Naive B cell (primary cell): ENCODE measurements at regions not wholly inside any gene's neighbourhood (a gene's known extent, or its start where the extent isn't known, plus 50 kb on each side); places are given as distances from the start of the nearest gene placed in this dataset.

Experiments
- ATAC-seq, 2 donors: fragments of 150-1000 bp; cut with Tn5 transposase; 2 replicates each; pipeline ENCODE4 v1.10.0; 2021; ENCODE audit warnings: low read depth in 2 of 2, mild to moderate bottlenecking in 2 of 2, moderate library complexity in 2 of 2
- DNase-seq: peaks from one replicate; pipeline ENCODE4 v3.0.0; 2022
- H3K27ac Mint-ChIP-seq, 6 donors: one replicate each; pipeline ENCODE4 v1.8.0; 2020 to 2022; ENCODE audit warnings: mild to moderate bottlenecking in 6 of 6, mixed read lengths in 6 of 6, moderate library complexity in 5 of 6, inconsistent platforms in 2 of 6
- H3K27me3 Mint-ChIP-seq, 3 donors: one replicate each; pipeline ENCODE4 v1.8.0; 2021 to 2022; ENCODE audit warnings: mixed read lengths in 3 of 3, mild to moderate bottlenecking in 1 of 3
- H3K36me3 Mint-ChIP-seq, 2 donors: one replicate each; pipeline ENCODE4 v1.8.0; 2020 to 2022; ENCODE audit warnings: mixed read lengths in 2 of 2, inconsistent platforms in 1 of 2, mild to moderate bottlenecking in 1 of 2
- H3K4me1 Mint-ChIP-seq, 3 donors: one replicate each; pipeline ENCODE4 v1.8.0; 2020 to 2022; ENCODE audit warnings: mixed read lengths in 3 of 3, inconsistent platforms in 1 of 3, mild to moderate bottlenecking in 1 of 3, moderate library complexity in 1 of 3
- H3K4me3 Mint-ChIP-seq, 8 donors: one replicate each; pipeline ENCODE4 v1.8.0; 2020 to 2022; ENCODE audit warnings: mild to moderate bottlenecking in 8 of 8, mixed read lengths in 8 of 8, moderate library complexity in 8 of 8, inconsistent platforms in 2 of 8
- H3K9me3 Mint-ChIP-seq, 7 donors: one replicate each; pipeline ENCODE4 v1.8.0; 2020 to 2022; ENCODE audit warnings: mixed read lengths in 7 of 7, mild to moderate bottlenecking in 5 of 7, inconsistent platforms in 2 of 7, moderate library complexity in 1 of 7

DNA sequence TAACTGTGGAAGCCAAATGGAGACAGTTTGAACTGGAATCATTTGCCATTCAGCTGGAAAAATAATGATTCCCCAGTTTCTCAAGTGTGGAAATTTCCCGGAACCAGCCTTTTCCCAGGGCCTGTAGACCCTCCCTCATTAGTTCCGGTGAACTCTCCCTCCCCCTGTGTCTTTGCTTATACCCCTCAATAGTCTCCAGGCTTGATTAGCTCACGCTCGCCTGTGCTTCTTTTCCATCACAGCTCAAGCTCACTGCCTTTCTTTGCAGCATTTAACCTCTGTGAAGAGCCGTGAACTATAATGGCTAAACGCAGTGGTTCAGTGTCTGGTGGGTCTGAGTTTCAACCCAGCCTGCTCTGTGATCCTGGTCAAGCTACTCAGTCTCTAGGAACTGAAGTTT lies 690.8 kb downstream of the INHBA start:
- ATAC-seq: no peak
- no peaks in the 10 kb centered on the region for H3K27me3 Mint-ChIP-seq
- no peak overlapping the region for H3K4me3 Mint-ChIP-seq
- no peaks in the 10 kb centered on the region for H3K36me3 Mint-ChIP-seq
- H3K27ac Mint-ChIP-seq: no peak overlapping the region
- peaks cover 0 to 4% (median 0%) of the 10 kb centered on the region in 7 donors for H3K9me3 Mint-ChIP-seq
- DNase-seq: no peak
- no peaks in the 10 kb centered on the region for H3K4me1 Mint-ChIP-seq

- Mint-ChIP-seq H3K27ac (no peak overlapping the region), H3K4me3 (no peak overlapping the region), H3K27me3 (no peaks in the 10 kb centered on the region), H3K9me3 (peaks cover 0 to 4% (median 0%) of the 10 kb centered on the region in 7 donors), H3K4me1 (no peaks in the 10 kb centered on the region), H3K36me3 (no peaks in the 10 kb centered on the region)
- DNase-seq: no peak
- ATAC-seq: no peak
Observed at GRCh38 chr7:41010967-41011366, 691.9 kb downstream of the INHBA start.

DNA sequence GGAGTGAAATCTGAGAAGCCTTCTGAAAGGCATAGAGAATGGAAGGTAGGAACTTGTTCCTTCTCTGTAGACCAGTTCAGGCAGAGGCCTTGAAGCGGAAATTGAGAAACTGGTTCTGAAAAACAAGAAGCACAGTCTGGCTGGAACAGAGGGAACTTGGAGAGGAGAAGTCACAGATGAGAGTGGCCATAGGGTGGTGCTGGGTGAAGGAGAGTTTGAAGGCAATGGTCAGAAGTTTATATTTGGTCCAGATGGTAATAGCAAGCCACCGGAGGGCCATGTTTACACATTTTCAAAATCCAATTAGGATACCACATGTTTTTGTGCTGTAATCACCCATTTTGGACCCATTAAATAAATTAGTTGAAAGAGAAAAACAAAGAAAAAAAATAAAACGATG lies 692.5 kb downstream of the INHBA start:
- no peaks in the 10 kb centered on the region for H3K27me3 Mint-ChIP-seq
- H3K9me3 Mint-ChIP-seq: peaks cover 0 to 4% (median 0%) of the 10 kb centered on the region in 7 donors
- no peaks in the 10 kb centered on the region for H3K4me1 Mint-ChIP-seq
- H3K36me3 Mint-ChIP-seq: no peaks in the 10 kb centered on the region
- H3K4me3 Mint-ChIP-seq: no peak overlapping the region
- no peak overlapping the region for H3K27ac Mint-ChIP-seq
- DNase-seq (no peak), ATAC-seq (no peak)

- Mint-ChIP-seq H3K27me3 (no peaks in the 10 kb centered on the region), H3K9me3 (peaks cover 0 to 4% (median 0%) of the 10 kb centered on the region in 7 donors), H3K36me3 (no peaks in the 10 kb centered on the region), H3K4me1 (no peaks in the 10 kb centered on the region), H3K4me3 (no peak overlapping the region), H3K27ac (no peak overlapping the region)
- ATAC-seq (no peak), DNase-seq (no peak)
Observed at GRCh38 chr7:41007811-41008210, 695.1 kb downstream of the INHBA start.

- H3K27ac Mint-ChIP-seq: no peak overlapping the region
- no peaks in the 10 kb centered on the region for H3K36me3 Mint-ChIP-seq
- ATAC-seq (no peak), DNase-seq (no peak)
- H3K4me3 Mint-ChIP-seq: no peak overlapping the region
- H3K9me3 Mint-ChIP-seq: peaks cover 0 to 4% (median 0%) of the 10 kb centered on the region in 7 donors
- no peaks in the 10 kb centered on the region for H3K27me3 Mint-ChIP-seq
- H3K4me1 Mint-ChIP-seq: no peaks in the 10 kb centered on the region
Observed at GRCh38 chr7:41007351-41007751, 695.5 kb downstream of the INHBA start.

GRCh38 chr7:41006306-41006995 lies 696.4 kb downstream of the INHBA start:
- Mint-ChIP-seq H3K27ac (no peak overlapping the region), H3K36me3 (no peaks in the 10 kb centered on the region), H3K9me3 (peaks cover 0 to 4% (median 0%) of the 10 kb centered on the region in 7 donors), H3K4me1 (no peaks in the 10 kb centered on the region), H3K4me3 (no peak overlapping the region), H3K27me3 (no peaks in the 10 kb centered on the region)
- DNase-seq: no peak
- no peak for ATAC-seq

DNA sequence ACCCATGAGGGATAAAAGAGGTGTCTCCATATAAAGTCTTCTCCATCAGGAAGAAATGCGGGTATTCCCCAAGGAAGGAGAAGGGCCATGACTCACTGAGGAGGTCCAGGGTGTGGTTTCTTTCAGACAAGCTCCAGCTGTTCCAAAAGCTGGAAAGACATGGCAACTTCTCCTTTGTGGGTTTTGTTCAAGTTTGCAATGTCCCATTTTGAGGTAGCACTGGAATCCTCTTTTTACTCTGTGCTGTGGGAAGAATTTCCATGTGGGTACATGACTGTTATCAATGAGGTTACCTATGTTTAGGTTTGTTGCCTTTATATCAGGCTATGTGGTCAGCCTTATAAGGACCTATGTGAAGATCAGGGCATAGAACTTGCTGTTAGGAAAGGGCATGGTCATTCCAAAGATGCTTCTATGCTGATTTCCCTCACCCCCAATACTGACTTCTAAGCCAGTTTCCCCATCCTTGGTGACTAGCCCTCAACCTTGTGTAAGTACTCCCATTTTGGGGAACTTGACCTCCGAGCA lies 697.5 kb downstream of the INHBA start:
- Mint-ChIP-seq H3K4me1 (no peaks in the 10 kb centered on the region), H3K9me3 (peaks cover 0 to 9% (median 2%) of the 10 kb centered on the region in 7 donors), H3K27ac (no peak overlapping the region), H3K36me3 (no peaks in the 10 kb centered on the region), H3K4me3 (no peak overlapping the region), H3K27me3 (no peaks in the 10 kb centered on the region)
- DNase-seq: no peak
- ATAC-seq: no peak

- no peaks in the 10 kb centered on the region for H3K27me3 Mint-ChIP-seq
- H3K36me3 Mint-ChIP-seq: no peaks in the 10 kb centered on the region
- DNase-seq (no peak), ATAC-seq (no peak)
- H3K4me3 Mint-ChIP-seq: no peak overlapping the region
- H3K4me1 Mint-ChIP-seq: no peaks in the 10 kb centered on the region
- no peak overlapping the region for H3K27ac Mint-ChIP-seq
- peaks cover 0 to 5% (median 2%) of the 10 kb centered on the region in 7 donors for H3K9me3 Mint-ChIP-seq
Observed at GRCh38 chr7:41003977-41004376, 698.9 kb downstream of the INHBA start.

DNA sequence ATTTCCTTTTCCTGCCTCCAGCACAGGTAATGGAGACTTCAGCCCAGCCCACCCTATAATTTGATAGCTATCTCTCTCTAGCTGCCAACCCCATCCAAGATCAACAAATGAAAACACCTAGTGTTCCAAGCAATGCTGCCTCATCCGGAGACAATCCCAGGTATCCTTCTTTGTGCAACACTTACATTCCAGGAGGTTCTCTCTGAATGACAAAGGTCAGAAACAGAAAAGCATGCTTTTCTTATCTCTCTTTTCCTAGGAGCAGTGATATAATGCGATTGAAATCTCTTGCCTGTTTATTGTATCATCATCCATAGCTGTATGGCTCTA lies 699.3 kb downstream of the INHBA start:
- no peak overlapping the region for H3K4me3 Mint-ChIP-seq
- H3K36me3 Mint-ChIP-seq: no peaks in the 10 kb centered on the region
- ATAC-seq (no peak), DNase-seq (no peak)
- no peaks in the 10 kb centered on the region for H3K4me1 Mint-ChIP-seq
- no peak overlapping the region for H3K27ac Mint-ChIP-seq
- peaks cover 0 to 5% (median 2%) of the 10 kb centered on the region in 7 donors for H3K9me3 Mint-ChIP-seq
- no peaks in the 10 kb centered on the region for H3K27me3 Mint-ChIP-seq

DNA sequence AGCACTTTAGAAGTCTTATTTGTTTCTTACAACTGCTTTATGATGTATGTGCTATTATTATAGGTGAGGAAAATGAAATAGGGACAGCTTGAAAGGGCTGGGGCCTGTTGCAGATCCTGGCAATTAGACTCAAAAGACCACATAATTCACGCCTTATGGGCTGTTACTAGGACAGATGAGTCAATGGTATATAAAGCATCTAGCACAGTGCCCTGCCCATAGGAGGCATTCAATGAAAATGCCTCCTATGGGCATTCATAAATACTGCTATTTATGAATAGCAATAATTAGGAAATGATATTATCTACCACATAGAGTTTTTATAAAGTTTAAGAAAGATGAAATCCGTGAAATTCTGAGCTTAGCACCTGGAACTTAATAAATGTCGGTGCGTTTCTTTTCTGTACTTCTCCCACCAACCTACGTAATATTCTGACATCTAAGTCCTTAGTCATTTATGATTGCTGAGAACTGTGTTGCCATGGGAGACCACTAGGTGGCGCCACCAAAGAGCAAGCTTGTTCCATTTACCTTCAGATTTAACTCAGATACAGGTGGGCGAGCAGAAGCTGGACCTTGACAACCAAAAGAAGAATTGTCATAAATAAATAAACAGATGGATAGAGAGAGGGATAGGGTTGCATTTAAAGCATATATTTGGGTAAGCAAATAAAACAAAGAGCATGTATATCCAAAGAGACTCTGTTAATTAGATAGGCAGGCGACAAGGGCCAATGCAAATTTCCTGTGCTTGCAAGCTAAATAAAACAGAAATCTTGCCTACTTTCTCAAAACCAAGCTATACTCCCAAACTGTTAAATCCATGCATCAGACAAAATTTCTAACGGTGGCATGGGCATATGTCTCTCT lies 699.9 kb downstream of the INHBA start:
- DNase-seq (no peak), ATAC-seq (no peak)
- H3K27me3 Mint-ChIP-seq: no peaks in the 10 kb centered on the region
- no peak overlapping the region for H3K4me3 Mint-ChIP-seq
- H3K27ac Mint-ChIP-seq: no peak overlapping the region
- peaks cover 0 to 5% (median 2%) of the 10 kb centered on the region in 7 donors for H3K9me3 Mint-ChIP-seq
- H3K4me1 Mint-ChIP-seq: no peaks in the 10 kb centered on the region
- no peaks in the 10 kb centered on the region for H3K36me3 Mint-ChIP-seq

- Mint-ChIP-seq H3K27ac (no peak overlapping the region), H3K36me3 (no peaks in the 10 kb centered on the region), H3K27me3 (peaks cover 0 to 9% (median 7%) of the 10 kb centered on the region in 3 donors), H3K9me3 (peaks cover 0 to 5% (median 2%) of the 10 kb centered on the region in 7 donors), H3K4me1 (no peaks in the 10 kb centered on the region), H3K4me3 (no peak overlapping the region)
- ATAC-seq: no peak
- DNase-seq: no peak
Observed at GRCh38 chr7:41000042-41000441, 702.8 kb downstream of the INHBA start.

GRCh38 chr7:40996233-40996677 lies 706.6 kb downstream of the INHBA start:
- DNase-seq (no peak), ATAC-seq (no peak)
- Mint-ChIP-seq H3K27me3 (peaks cover 0 to 9% (median 7%) of the 10 kb centered on the region in 3 donors), H3K4me1 (peaks cover 0 to 4% (median 0%) of the 10 kb centered on the region in 3 donors), H3K27ac (no peak overlapping the region), H3K36me3 (no peaks in the 10 kb centered on the region), H3K4me3 (no peak overlapping the region), H3K9me3 (peaks cover 0 to 4% (median 2%) of the 10 kb centered on the region in 7 donors)

- ATAC-seq (no peak), DNase-seq (no peak)
- Mint-ChIP-seq H3K9me3 (no peaks in the 10 kb centered on the region), H3K4me1 (peaks cover 0 to 4% (median 0%) of the 10 kb centered on the region in 3 donors), H3K27me3 (no peaks in the 10 kb centered on the region), H3K36me3 (no peaks in the 10 kb centered on the region), H3K27ac (no peak overlapping the region), H3K4me3 (no peak overlapping the region)
Observed at GRCh38 chr7:40990841-40991240, 712.0 kb downstream of the INHBA start.

DNA sequence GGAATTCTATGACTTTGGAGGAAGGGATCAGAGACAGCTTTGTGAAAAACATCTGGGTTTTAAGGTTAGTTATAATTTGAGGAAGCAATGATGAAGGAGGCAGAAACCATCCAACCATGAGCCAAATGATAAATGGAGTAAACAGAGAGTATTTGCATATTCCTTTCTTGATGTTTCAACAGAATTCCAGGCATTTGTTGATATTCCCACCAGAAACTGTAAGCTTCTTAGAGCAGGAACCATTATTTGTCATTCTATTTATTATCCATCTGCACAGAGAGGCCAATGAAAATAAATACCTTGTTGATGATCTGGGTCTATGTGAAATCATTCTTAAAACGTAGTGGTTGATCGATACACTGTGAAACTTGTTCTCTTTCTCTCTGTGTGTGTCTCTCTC lies 715.3 kb downstream of the INHBA start:
- peaks cover 0 to 2% (median 0%) of the 10 kb centered on the region in 7 donors for H3K9me3 Mint-ChIP-seq
- no peaks in the 10 kb centered on the region for H3K4me1 Mint-ChIP-seq
- no peak for DNase-seq
- ATAC-seq: no peak
- H3K36me3 Mint-ChIP-seq: no peaks in the 10 kb centered on the region
- no peak overlapping the region for H3K4me3 Mint-ChIP-seq
- H3K27me3 Mint-ChIP-seq: peaks cover 0 to 6% (median 0%) of the 10 kb centered on the region in 3 donors
- peak overlapping the region in 1 of 6 donors; percentile 7 for H3K27ac Mint-ChIP-seq
